H9 (cell line): ENCODE measurements at regions not wholly inside any gene's neighbourhood (a gene's known extent, or its start where the extent isn't known, plus 50 kb on each side); places are given as distances from the start of the nearest gene placed in this dataset.
A peak's percentile ranks its signal among the peaks of the same experiment; 100 is the strongest.

ENCODE experiments used
- DNase-seq: peaks from one replicate; pipeline ENCODE4 v3.0.0-alpha.2; 2017
- H2AFZ ChIP-seq: one replicate; pipeline ENCODE4 v1.6.1; 2013; ENCODE audit warnings: mild to moderate bottlenecking, low read length, control low read depth, moderate library complexity
- H2AK5ac ChIP-seq: 2 replicates; pipeline ENCODE4 v1.6.1; 2013; ENCODE audit warnings: low read length, control low read depth, mixed read lengths; ENCODE audit not compliant: insufficient read length
- H2BK120ac ChIP-seq: one replicate; pipeline ENCODE4 v1.6.1; 2013; ENCODE audit warnings: low read depth, mild to moderate bottlenecking, low read length, control low read depth, inconsistent platforms; ENCODE audit not compliant: poor library complexity, severe bottlenecking
- H2BK12ac ChIP-seq: 2 replicates; pipeline ENCODE4 v1.6.1; 2013; ENCODE audit warnings: low read length, control low read depth, mixed read lengths, low read depth; ENCODE audit not compliant: insufficient read length
- H2BK15ac ChIP-seq: 2 replicates; pipeline ENCODE4 v1.6.1; 2013; ENCODE audit warnings: low read depth, low read length, control low read depth
- H2BK20ac ChIP-seq: one replicate; pipeline ENCODE4 v1.6.1; 2013; ENCODE audit warnings: low read depth, mild to moderate bottlenecking, low read length, control low read depth, inconsistent platforms; ENCODE audit not compliant: poor library complexity, severe bottlenecking
- H2BK5ac ChIP-seq: 2 replicates; pipeline ENCODE4 v1.6.1; 2013; ENCODE audit warnings: low read length, control low read depth, mixed read lengths; ENCODE audit not compliant: insufficient read length
- H3K14ac ChIP-seq: 2 replicates; pipeline ENCODE4 v1.6.1; 2013; ENCODE audit warnings: low read length, control low read depth; ENCODE audit not compliant: insufficient read depth
- H3K18ac ChIP-seq: 2 replicates; pipeline ENCODE4 v1.6.1; 2013; ENCODE audit warnings: low read depth, mild to moderate bottlenecking, mixed read lengths, low read length, control low read depth; ENCODE audit not compliant: insufficient read length
- H3K23ac ChIP-seq: 2 replicates; pipeline ENCODE4 v1.6.1; 2013; ENCODE audit warnings: low read length, control low read depth, mixed read lengths, low read depth; ENCODE audit not compliant: insufficient read length
- H3K23me2 ChIP-seq: 2 replicates; pipeline ENCODE4 v1.6.1; 2013; ENCODE audit warnings: low read depth, mild to moderate bottlenecking, mixed read lengths, low read length, control low read depth; ENCODE audit not compliant: insufficient read length, poor library complexity, severe bottlenecking
- H3K27ac ChIP-seq: 2 replicates; pipeline ENCODE4 v1.5.1; 2013; ENCODE audit warnings: low read length, control low read depth, mixed read lengths, low read depth; ENCODE audit not compliant: insufficient read length
- H3K27me3 ChIP-seq: 2 replicates; pipeline ENCODE4 v1.6.1; 2013; ENCODE audit warnings: low read length, control low read depth, inconsistent platforms; ENCODE audit not compliant: insufficient read depth
- H3K4ac ChIP-seq: 2 replicates; pipeline ENCODE4 v1.6.1; 2013; ENCODE audit warnings: low read depth, mild to moderate bottlenecking, control low read depth, inconsistent platforms, low read length, moderate library complexity
- H3K4me1 ChIP-seq: 2 replicates; pipeline ENCODE4 v1.6.1; 2013; ENCODE audit warnings: low read length, control low read depth, inconsistent platforms; ENCODE audit not compliant: insufficient read depth
- H3K4me2 ChIP-seq: 2 replicates; pipeline ENCODE4 v1.6.1; 2013; ENCODE audit warnings: low read length, control low read depth, mixed read lengths; ENCODE audit not compliant: insufficient read length, insufficient read depth
- H3K56ac ChIP-seq: 2 replicates; pipeline ENCODE4 v1.6.1; 2013; ENCODE audit warnings: low read depth, mild to moderate bottlenecking, mixed read lengths, low read length, control low read depth; ENCODE audit not compliant: insufficient read length
- H3K79me1 ChIP-seq: 2 replicates; pipeline ENCODE4 v1.6.1; 2013; ENCODE audit warnings: low read depth, mild to moderate bottlenecking, moderate library complexity, low read length, control low read depth, inconsistent platforms; ENCODE audit not compliant: insufficient read depth, poor library complexity, severe bottlenecking
- H3K79me2 ChIP-seq: 2 replicates; pipeline ENCODE4 v1.6.1; 2013; ENCODE audit warnings: low read length, control low read depth, inconsistent platforms; ENCODE audit not compliant: insufficient read depth
- H3K9ac ChIP-seq: 2 replicates; pipeline ENCODE4 v1.6.1; 2013; ENCODE audit warnings: low read length, control low read depth, mixed read lengths; ENCODE audit not compliant: insufficient read length; ENCODE audit errors: extremely low read depth
- H3K9me3 ChIP-seq: one replicate; pipeline ENCODE4 v1.6.1; 2013; ENCODE audit warnings: low read depth, low read length, inconsistent platforms; ENCODE audit not compliant: control insufficient read depth
- H3T11ph ChIP-seq: one replicate; pipeline ENCODE4 v1.6.1; 2013; ENCODE audit warnings: mild to moderate bottlenecking, low read length, control low read depth, inconsistent platforms
- H4K20me1 ChIP-seq: one replicate; pipeline ENCODE4 v1.6.1; 2013; ENCODE audit not compliant: control insufficient read depth, insufficient read length, insufficient read depth
- H4K5ac ChIP-seq: 2 replicates; pipeline ENCODE4 v1.6.1; 2013; ENCODE audit warnings: low read depth, mild to moderate bottlenecking, mixed read lengths, low read length, control low read depth; ENCODE audit not compliant: insufficient read length
- H4K8ac ChIP-seq: replicated peaks from 2 replicates; pipeline ENCODE4 v1.6.1; 2013; ENCODE audit warnings: low read length, control low read depth, mixed read lengths, low read depth; ENCODE audit not compliant: insufficient read length
- H4K91ac ChIP-seq: 2 replicates; pipeline ENCODE4 v1.6.1; 2013; ENCODE audit warnings: low read depth, mild to moderate bottlenecking, moderate library complexity, mixed read lengths, low read length, control low read depth; ENCODE audit not compliant: insufficient read length
- H3K27ac Mint-ChIP-seq, 3 experiments: 2 replicates in 2 of 3; 3 replicates in 1 of 3; pipeline ENCODE4 v1.8.0; 2020 to 2021; ENCODE audit warnings: mixed read lengths in 3 of 3, mild to moderate bottlenecking in 1 of 3, moderate library complexity in 1 of 3
- H3K27me3 Mint-ChIP-seq: 2 replicates; pipeline ENCODE4 v1.8.0; 2021; ENCODE audit warnings: low read depth, mild to moderate bottlenecking, moderate library complexity, mixed read lengths
- H3K36me3 Mint-ChIP-seq, 3 experiments: 2 replicates in 2 of 3; 3 replicates in 1 of 3; pipeline ENCODE4 v1.8.0; 2020 to 2021; ENCODE audit warnings: low read depth in 3 of 3, mixed read lengths in 3 of 3; ENCODE audit not compliant: insufficient read depth in 1 of 3
- H3K4me1 Mint-ChIP-seq, 2 experiments: 2 replicates each; pipeline ENCODE4 v1.8.0; 2020; ENCODE audit warnings: mixed read lengths in 2 of 2
- H3K4me3 Mint-ChIP-seq, 2 experiments: 2 replicates in 1 of 2; 3 replicates in 1 of 2; pipeline ENCODE4 v1.8.0; 2020 to 2021; ENCODE audit warnings: mild to moderate bottlenecking in 2 of 2, mixed read lengths in 2 of 2, moderate library complexity in 1 of 2
- H3K9me3 Mint-ChIP-seq, 2 experiments: 2 replicates in 1 of 2; 3 replicates in 1 of 2; pipeline ENCODE4 v1.8.0; 2020; ENCODE audit warnings: mild to moderate bottlenecking in 2 of 2, mixed read lengths in 2 of 2, moderate library complexity in 1 of 2
- WGBS: extraction: QIAGEN DNeasy Blood & Tissue Kit; methylation state at CpG from one replicate; pipeline ENCODE4 v1.1.7; 2013; ENCODE audit warnings: missing lambda C conversion rate, low lambda C conversion rate, mixed read lengths; ENCODE audit not compliant: insufficient read length; ENCODE audit errors: extremely low coverage; 5-methylcytosine and 5-hydroxymethylcytosine counted together
- TF ChIP-seq, protein P1 (sequence below): fragments of 200-600 bp; sonication (generic); conservative IDR thresholded peaks from 3 replicates; pipeline ENCODE4 v1.8.0; 2021; ENCODE audit warnings: antibody characterized with exemption, mild to moderate bottlenecking

DNA sequence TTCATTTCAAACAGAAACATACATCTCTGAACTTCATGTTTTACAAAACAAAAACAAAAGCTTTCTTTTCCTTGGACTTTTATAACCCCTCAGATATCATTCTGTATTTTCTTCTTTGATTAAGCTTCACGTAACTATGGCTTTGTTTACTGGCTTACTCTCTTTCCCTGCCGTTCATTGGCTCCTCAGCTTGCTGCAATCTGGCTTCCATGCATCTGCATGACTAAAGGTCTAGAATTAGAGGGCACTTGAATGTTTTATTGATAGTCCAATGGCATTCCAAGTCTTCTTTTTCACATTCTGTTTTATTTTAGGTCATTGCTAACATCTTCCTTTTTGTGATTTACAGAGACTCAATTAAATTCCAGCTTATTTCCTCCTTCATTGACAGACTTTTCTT is 487.6 kb downstream of the GRXCR1 start:
- Histone ChIP-seq H4K8ac (no peak overlapping the region), H2BK5ac (no peak overlapping the region), H3K18ac (no peak overlapping the region), H3K4ac (no peak overlapping the region), H3K79me2 (no peaks in the 10 kb centered on the region), H3K23ac (no peak overlapping the region), H3K27ac (no peak overlapping the region), H3K4me2 (peak overlapping the region; percentile 30), H2BK15ac (no peak overlapping the region), H2BK20ac (no peak overlapping the region), H3K9me3 (no peaks in the 10 kb centered on the region), H3K9ac (no peak overlapping the region), H4K91ac (no peak overlapping the region), H3T11ph (no peak overlapping the region), H3K27me3 (no peaks in the 10 kb centered on the region), H2AFZ (no peak overlapping the region), H3K79me1 (no peaks in the 10 kb centered on the region), H2BK120ac (no peak overlapping the region), H3K4me1 (peaks cover 2% of the 10 kb centered on the region; the same call in 1 of the 2 replicates), H3K14ac (no peak overlapping the region), H2BK12ac (no peak overlapping the region), H3K56ac (no peak overlapping the region), H4K20me1 (no peaks in the 10 kb centered on the region), H3K23me2 (no peaks in the 10 kb centered on the region), H2AK5ac (no peak overlapping the region), H4K5ac (no peak overlapping the region)
- Mint-ChIP-seq H3K27ac (peak overlapping the region; percentile 44 to 73 (median 56); a peak in 6 of 7 replicates), H3K36me3 (no peaks in the 10 kb centered on the region; a peak in 1 of 7 replicates), H3K9me3 (0 out of 5 replicates have a peak, but pooled peaks cover 0 to 3% of the 10 kb centered on the region in 2 experiments), H3K4me3 (peak overlapping the region in 1 of 2 experiments; percentile 3; a peak in 1 of 5 replicates), H3K4me1 (peaks cover 10% of the 10 kb centered on the region in 2 experiments), H3K27me3 (no peaks in the 10 kb centered on the region)
- no peak for DNase-seq
- TF ChIP-seq, protein P1, sequence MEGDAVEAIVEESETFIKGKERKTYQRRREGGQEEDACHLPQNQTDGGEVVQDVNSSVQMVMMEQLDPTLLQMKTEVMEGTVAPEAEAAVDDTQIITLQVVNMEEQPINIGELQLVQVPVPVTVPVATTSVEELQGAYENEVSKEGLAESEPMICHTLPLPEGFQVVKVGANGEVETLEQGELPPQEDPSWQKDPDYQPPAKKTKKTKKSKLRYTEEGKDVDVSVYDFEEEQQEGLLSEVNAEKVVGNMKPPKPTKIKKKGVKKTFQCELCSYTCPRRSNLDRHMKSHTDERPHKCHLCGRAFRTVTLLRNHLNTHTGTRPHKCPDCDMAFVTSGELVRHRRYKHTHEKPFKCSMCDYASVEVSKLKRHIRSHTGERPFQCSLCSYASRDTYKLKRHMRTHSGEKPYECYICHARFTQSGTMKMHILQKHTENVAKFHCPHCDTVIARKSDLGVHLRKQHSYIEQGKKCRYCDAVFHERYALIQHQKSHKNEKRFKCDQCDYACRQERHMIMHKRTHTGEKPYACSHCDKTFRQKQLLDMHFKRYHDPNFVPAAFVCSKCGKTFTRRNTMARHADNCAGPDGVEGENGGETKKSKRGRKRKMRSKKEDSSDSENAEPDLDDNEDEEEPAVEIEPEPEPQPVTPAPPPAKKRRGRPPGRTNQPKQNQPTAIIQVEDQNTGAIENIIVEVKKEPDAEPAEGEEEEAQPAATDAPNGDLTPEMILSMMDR: no peak
- no CpG with 5 or more reads among the region's 2 CpGs for WGBS
